ENCODE measurements at regions not wholly inside any gene's neighbourhood (a gene's known extent, or its start where the extent isn't known, plus 50 kb on each side); places are given as distances from the start of the nearest gene placed in this dataset.

DNA sequence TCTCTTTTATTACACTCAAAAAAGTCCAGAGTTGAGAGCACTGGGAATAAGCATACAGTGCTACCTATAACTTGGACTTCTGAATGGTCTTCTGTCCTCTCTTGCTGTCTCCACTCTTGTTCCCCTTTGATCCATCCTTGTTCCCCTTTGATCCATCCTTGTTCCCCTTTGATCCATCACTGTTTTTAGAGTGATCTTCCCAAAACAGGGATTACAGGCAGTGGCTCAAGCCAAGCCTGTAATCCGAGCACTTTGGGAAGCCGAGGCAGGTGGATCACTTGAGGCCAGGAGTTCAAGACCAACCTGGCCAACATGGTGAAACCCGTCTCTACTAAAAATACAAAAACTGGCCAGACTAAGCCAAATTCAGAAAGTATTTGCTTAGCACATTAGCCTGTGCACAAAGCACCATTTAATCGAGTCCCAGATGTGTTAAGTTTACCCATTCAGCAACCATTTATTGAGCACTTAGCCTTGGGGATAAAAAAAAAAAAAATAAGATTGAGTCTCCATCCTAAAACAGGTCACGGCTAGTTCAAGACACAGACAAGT is 65.0 kb upstream of the NHSL1 start:
- TF ChIP-seq ZNF274 (IDR thresholded peaks at IDR 0.05; ENCODE audit: low read depth, low read length), result no peak
- no peak for TF ChIP-seq YY1 (IDR thresholded peaks at IDR 0.05; ENCODE audit: insufficient read depth, insufficient read length)

Measured in NT2/D1 (cell line).